Type B pancreatic cell (in vitro differentiated cells): ENCODE measurements at regions not wholly inside any gene's neighbourhood (a gene's known extent, or its start where the extent isn't known, plus 50 kb on each side); places are given as distances from the start of the nearest gene placed in this dataset.

Experiments used
- DNase-seq: peaks from one replicate; pipeline ENCODE4 v3.0.0; 2021; ENCODE audit warnings: mixed read lengths; ENCODE audit not compliant: unreplicated experiment; ENCODE audit errors: extremely low spot score
- H3K27ac Mint-ChIP-seq: 2 replicates; pipeline ENCODE4 v1.8.0; 2021; ENCODE audit warnings: mild to moderate bottlenecking, mixed read lengths
- H3K27me3 Mint-ChIP-seq: 2 replicates; pipeline ENCODE4 v1.8.0; 2021; ENCODE audit warnings: mixed read lengths
- H3K36me3 Mint-ChIP-seq: 2 replicates; pipeline ENCODE4 v1.8.0; 2021; ENCODE audit warnings: mixed read lengths
- H3K4me1 Mint-ChIP-seq: one replicate; pipeline ENCODE4 v1.8.0; 2021; ENCODE audit warnings: mixed read lengths; ENCODE audit not compliant: unreplicated experiment
- H3K4me3 Mint-ChIP-seq: 2 replicates; pipeline ENCODE4 v1.8.0; 2021; ENCODE audit warnings: mild to moderate bottlenecking, mixed read lengths
- H3K9me3 Mint-ChIP-seq: 2 replicates; pipeline ENCODE4 v1.8.0; 2021; ENCODE audit warnings: mixed read lengths
- CTCF ChIP-seq: fragments of 200-600 bp; sonication (generic); conservative IDR thresholded peaks from 2 replicates; pipeline ENCODE4 v1.5.0; 2021; ENCODE audit warnings: antibody characterized with exemption, mild to moderate bottlenecking

DNA sequence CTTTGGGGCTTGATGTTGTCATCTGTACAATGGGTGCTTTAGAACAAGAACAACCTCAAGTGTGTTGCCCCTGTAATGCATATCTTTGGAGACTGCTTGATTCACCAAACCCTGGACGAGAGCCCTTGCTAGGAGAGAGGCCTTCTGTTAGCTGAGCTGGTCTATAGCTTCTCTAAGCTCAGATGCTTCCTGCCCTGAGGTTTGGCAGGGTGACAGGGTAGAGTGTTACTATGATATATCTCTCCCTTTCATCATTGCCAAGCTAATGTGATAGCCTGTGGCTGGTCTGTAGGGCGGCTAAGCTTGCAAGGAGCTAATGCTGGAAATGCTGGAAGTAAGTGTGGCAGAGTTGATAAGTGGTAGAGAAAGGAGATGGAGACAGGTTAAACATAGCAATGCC, 364.1 kb downstream of the RPS24 start:
- no peak for TF ChIP-seq CTCF
- H3K27me3 Mint-ChIP-seq, result peaks cover 4% of the 10 kb centered on the region
- H3K4me1 Mint-ChIP-seq, result peaks cover 20% of the 10 kb centered on the region
- no peak for DNase-seq
- no peaks in the 10 kb centered on the region for H3K36me3 Mint-ChIP-seq
- no peak overlapping the region for H3K27ac Mint-ChIP-seq
- no peak overlapping the region for H3K4me3 Mint-ChIP-seq
- H3K9me3 Mint-ChIP-seq, result no peaks in the 10 kb centered on the region

DNA sequence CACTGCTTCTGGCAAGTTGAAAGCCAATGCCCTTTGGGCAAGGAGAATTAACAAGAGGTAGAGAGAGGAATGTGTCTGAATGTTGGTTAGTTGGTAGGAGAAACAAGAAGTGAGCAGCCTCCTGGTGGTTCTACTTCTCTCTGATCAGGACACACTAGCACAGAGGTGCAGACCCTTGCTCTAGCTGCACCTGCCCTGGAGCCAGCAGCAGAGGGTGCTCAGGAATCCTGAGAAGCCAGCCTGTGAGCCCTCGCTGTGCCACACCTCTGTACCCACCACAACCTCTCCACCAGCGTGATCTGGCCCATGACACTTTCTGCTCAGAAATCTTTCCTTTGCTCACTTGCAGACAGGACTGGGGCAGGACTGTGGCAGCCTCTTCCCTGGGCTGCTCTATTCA, 364.7 kb downstream of the RPS24 start:
- Mint-ChIP-seq H3K9me3 (no peaks in the 10 kb centered on the region), H3K4me3 (no peak overlapping the region), H3K4me1 (peaks cover 21% of the 10 kb centered on the region), H3K27me3 (peaks cover 4% of the 10 kb centered on the region), H3K27ac (no peak overlapping the region), H3K36me3 (no peaks in the 10 kb centered on the region)
- TF ChIP-seq CTCF, result no peak
- DNase-seq, result no peak

GRCh38 chr10:78401624-78402367, 368.1 kb downstream of the RPS24 start:
- Mint-ChIP-seq H3K4me3 (no peak overlapping the region), H3K4me1 (peaks cover 24% of the 10 kb centered on the region), H3K9me3 (no peaks in the 10 kb centered on the region), H3K27me3 (peaks cover 2% of the 10 kb centered on the region), H3K27ac (no peak overlapping the region), H3K36me3 (no peaks in the 10 kb centered on the region)
- TF ChIP-seq CTCF, result no peak
- DNase-seq, result no peak

DNA sequence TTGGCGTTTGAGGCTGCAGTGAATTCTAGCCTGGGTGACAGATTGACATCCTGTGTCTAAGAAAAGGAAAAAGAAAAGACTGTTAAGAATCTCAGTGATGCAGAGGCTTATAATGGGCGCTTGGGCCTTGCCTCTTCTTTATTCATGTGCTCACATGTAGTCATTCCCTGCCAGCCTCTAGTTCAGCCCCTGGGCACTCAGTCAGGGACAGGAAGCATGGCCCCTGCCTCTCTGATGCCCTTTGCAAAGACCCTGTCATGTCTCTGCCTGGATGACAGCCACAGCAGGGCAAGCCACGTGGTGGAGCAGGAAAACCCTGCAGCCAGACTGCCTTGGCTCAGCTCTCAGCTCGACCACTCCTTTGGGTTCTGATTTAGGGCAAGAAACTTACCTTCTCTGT, 368.9 kb downstream of the RPS24 start:
- H3K9me3 Mint-ChIP-seq, result no peaks in the 10 kb centered on the region
- TF ChIP-seq CTCF, result no peak
- H3K4me1 Mint-ChIP-seq, result peaks cover 25% of the 10 kb centered on the region

GRCh38 chr10:78403781-78404180, 370.1 kb downstream of the RPS24 start:
- no peaks in the 10 kb centered on the region for H3K9me3 Mint-ChIP-seq
- H3K27me3 Mint-ChIP-seq, result peaks cover 4% of the 10 kb centered on the region
- no peak for DNase-seq
- no peak overlapping the region for H3K27ac Mint-ChIP-seq
- H3K4me3 Mint-ChIP-seq, result no peak overlapping the region
- no peak for TF ChIP-seq CTCF
- H3K4me1 Mint-ChIP-seq, result peaks cover 25% of the 10 kb centered on the region
- no peaks in the 10 kb centered on the region for H3K36me3 Mint-ChIP-seq

More for the DNA sequence above, 368.9 kb downstream of the RPS24 start:
- no peak for DNase-seq
- Mint-ChIP-seq H3K27me3 (peaks cover 4% of the 10 kb centered on the region), H3K36me3 (no peaks in the 10 kb centered on the region), H3K4me3 (no peak overlapping the region), H3K27ac (no peak overlapping the region)
